ENCODE measurements at regions not wholly inside any gene's neighbourhood (a gene's known extent, or its start where the extent isn't known, plus 50 kb on each side); places are given as distances from the start of the nearest gene placed in this dataset.
"Not testable (repeated sequence)": the region's sequence is repeated elsewhere in the genome, so short reads cannot be mapped to it uniquely, and the experiment has no call there.

DNA sequence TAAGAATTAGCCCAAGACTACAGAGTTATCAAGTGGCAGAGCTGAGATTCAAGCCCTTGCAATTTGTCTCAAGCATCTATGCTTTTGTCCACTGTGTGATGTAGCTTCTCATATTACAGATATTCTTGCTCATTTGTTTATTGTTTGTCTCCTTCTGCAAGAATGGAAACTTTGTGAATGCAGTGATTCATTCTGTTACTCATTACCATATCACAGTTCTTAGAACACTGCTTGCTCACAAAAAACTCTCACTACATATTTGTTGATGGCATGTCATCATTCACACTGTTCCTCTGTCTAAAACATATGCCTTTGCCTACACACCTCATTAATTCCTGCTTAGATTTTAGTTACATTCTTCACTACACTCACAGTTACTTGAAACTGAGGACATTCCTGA is 1198.9 kb downstream of the PLA2G4A start:
- ChIA-PET POLR2A (no interaction called here), CTCF (ENCODE audit: unreplicated experiment) (no interaction called here)
- H3K4me2 ChIP-seq (ENCODE audit: low read length) = no peak overlapping the region
- intact Hi-C loops (cut with micrococcal nuclease; ENCODE audit: unreplicated experiment) = no loop called here
- H3K4me3 ChIP-seq (ENCODE audit: low read depth, low read length, poor library complexity, severe bottlenecking) = no peak overlapping the region
- H3K79me2 ChIP-seq (ENCODE audit: insufficient read depth, low read depth, low read length) = no peaks in the 10 kb centered on the region
- no peak overlapping the region for H3K27ac ChIP-seq (ENCODE audit: low read depth, low read length, poor library complexity, severe bottlenecking)
- H3K36me3 ChIP-seq (ENCODE audit: insufficient read depth, low read length) = no peaks in the 10 kb centered on the region
- H3K4me1 ChIP-seq (ENCODE audit: insufficient read depth, low read length, poor library complexity, severe bottlenecking) = no peaks in the 10 kb centered on the region
- no peaks in the 10 kb centered on the region for H3K9me3 ChIP-seq (ENCODE audit: low read length)
- BruUV-seq (replicated peaks) = no TSS peak
- no peaks in the 10 kb centered on the region for H4K20me1 ChIP-seq (ENCODE audit: insufficient read depth, low read length)
- TF ChIP-seq, protein P1, sequence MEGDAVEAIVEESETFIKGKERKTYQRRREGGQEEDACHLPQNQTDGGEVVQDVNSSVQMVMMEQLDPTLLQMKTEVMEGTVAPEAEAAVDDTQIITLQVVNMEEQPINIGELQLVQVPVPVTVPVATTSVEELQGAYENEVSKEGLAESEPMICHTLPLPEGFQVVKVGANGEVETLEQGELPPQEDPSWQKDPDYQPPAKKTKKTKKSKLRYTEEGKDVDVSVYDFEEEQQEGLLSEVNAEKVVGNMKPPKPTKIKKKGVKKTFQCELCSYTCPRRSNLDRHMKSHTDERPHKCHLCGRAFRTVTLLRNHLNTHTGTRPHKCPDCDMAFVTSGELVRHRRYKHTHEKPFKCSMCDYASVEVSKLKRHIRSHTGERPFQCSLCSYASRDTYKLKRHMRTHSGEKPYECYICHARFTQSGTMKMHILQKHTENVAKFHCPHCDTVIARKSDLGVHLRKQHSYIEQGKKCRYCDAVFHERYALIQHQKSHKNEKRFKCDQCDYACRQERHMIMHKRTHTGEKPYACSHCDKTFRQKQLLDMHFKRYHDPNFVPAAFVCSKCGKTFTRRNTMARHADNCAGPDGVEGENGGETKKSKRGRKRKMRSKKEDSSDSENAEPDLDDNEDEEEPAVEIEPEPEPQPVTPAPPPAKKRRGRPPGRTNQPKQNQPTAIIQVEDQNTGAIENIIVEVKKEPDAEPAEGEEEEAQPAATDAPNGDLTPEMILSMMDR (conservative IDR thresholded peaks at IDR 0.05; ENCODE audit: low read length) = no peak
- no peak for TF ChIP-seq EZH2phosphoT487 (IDR thresholded peaks at IDR 0.05; ENCODE audit: borderline replicate concordance, low read depth, low read length)
- DNase-seq (ENCODE audit: low spot score) = no peak
- H3K9me2 ChIP-seq (ENCODE audit: insufficient read depth, low read length) = no peaks in the 10 kb centered on the region
- no peak overlapping the region for H2AFZ ChIP-seq (ENCODE audit: low read length)

DNA sequence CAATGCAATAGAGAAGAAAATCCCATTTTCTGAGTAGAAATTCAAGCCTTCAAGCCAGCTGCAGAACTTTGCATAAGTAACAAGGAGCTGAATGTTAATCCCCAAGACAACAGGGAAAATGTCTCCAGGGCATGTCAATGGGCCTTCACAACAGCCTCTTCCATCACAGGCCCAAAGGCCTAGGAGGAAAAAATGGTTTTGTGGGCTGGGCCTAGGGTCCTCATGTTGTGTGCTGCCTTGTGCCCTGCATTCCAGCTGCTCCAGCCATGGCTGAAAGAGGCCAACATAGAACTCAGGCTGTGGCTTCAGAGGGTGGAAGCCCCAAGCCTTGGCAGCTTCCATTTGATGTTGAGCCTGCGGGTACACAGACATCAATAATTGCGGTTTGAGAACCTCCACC is 1208.8 kb downstream of the PLA2G4A start:
- DNase-seq (ENCODE audit: low spot score); H3K4me2 ChIP-seq (ENCODE audit: low read length); BruUV-seq (replicated peaks); H4K20me1 ChIP-seq (ENCODE audit: insufficient read depth, low read length); CTCF ChIA-PET (ENCODE audit: unreplicated experiment); H3K79me2 ChIP-seq (ENCODE audit: insufficient read depth, low read depth, low read length); H3K4me3 ChIP-seq (ENCODE audit: low read depth, low read length, poor library complexity, severe bottlenecking); H3K9me2 ChIP-seq (ENCODE audit: insufficient read depth, low read length); POLR2A ChIA-PET; H3K36me3 ChIP-seq (ENCODE audit: insufficient read depth, low read length); H3K27ac ChIP-seq (ENCODE audit: low read depth, low read length, poor library complexity, severe bottlenecking); intact Hi-C loops (cut with micrococcal nuclease; ENCODE audit: unreplicated experiment); H2AFZ ChIP-seq (ENCODE audit: low read length); H3K4me1 ChIP-seq (ENCODE audit: insufficient read depth, low read length, poor library complexity, severe bottlenecking); H3K9me3 ChIP-seq (ENCODE audit: low read length): not testable (repeated sequence)

DNA sequence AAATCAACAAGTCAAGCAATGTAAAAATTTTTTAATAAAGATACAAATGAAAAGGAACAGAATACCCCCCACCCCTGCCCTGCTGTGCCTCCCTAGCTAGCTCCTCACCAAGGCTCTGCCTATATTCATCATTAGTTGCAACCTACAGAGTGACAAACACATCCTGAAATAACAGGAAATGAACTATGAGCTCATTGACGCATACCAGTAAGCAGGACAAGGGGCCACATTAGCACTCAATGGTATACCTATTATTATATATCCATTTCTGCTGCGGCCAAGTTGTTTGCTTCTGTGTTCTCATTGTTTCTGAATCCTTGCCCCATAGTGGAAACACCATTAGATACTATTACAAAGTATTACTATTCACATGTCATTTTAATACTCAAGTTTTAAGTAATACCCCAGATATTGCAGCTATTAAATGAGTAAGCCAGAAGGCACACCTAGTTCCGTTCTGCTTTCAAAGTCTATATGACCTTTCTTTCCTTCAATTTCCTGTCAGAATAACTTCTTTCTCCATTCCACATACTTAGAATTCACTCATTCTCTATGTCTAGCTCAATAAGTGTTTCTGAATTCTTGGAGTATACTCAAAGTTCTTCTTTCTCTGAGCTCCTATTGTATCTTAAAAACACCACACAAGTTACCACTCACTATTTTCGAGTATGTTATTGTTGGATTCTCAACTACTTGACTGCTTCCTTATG is 1214.9 kb downstream of the PLA2G4A start:
- no peaks in the 10 kb centered on the region for H4K20me1 ChIP-seq (ENCODE audit: insufficient read depth, low read length)
- POLR2A ChIA-PET = interaction anchor here (1.0 kb wide), 1 partner anchor 52 kb away, joined by 4 read pairs; no protein-coding TSS in a partner anchor
- no TSS peak for BruUV-seq (replicated peaks)
- no peak for DNase-seq (ENCODE audit: low spot score)
- H3K4me1 ChIP-seq (ENCODE audit: insufficient read depth, low read length, poor library complexity, severe bottlenecking) = no peaks in the 10 kb centered on the region
- no peaks in the 10 kb centered on the region for H3K9me3 ChIP-seq (ENCODE audit: low read length)
- no peaks in the 10 kb centered on the region for H3K79me2 ChIP-seq (ENCODE audit: insufficient read depth, low read depth, low read length)
- no peak for TF ChIP-seq EZH2phosphoT487 (IDR thresholded peaks at IDR 0.05; ENCODE audit: borderline replicate concordance, low read depth, low read length)
- TF ChIP-seq, protein P1 (conservative IDR thresholded peaks at IDR 0.05; ENCODE audit: low read length) = no peak
- H3K4me3 ChIP-seq (ENCODE audit: low read depth, low read length, poor library complexity, severe bottlenecking) = no peak overlapping the region
- CTCF ChIA-PET (ENCODE audit: unreplicated experiment) = no interaction called here
- no peak overlapping the region for H3K27ac ChIP-seq (ENCODE audit: low read depth, low read length, poor library complexity, severe bottlenecking)
- H3K36me3 ChIP-seq (ENCODE audit: insufficient read depth, low read length) = no peaks in the 10 kb centered on the region
- H3K4me2 ChIP-seq (ENCODE audit: low read length) = no peak overlapping the region
- no peaks in the 10 kb centered on the region for H3K9me2 ChIP-seq (ENCODE audit: insufficient read depth, low read length)
- intact Hi-C loops (cut with micrococcal nuclease; ENCODE audit: unreplicated experiment) = no loop called here
- H2AFZ ChIP-seq (ENCODE audit: low read length) = no peak overlapping the region

Data from OCI-LY7 (cell line).